NCI-H1048 (cell line): ENCODE measurements at regions not wholly inside any gene's neighbourhood (a gene's known extent, or its start where the extent isn't known, plus 50 kb on each side); places are given as distances from the start of the nearest gene placed in this dataset.
"Not testable (repeated sequence)": the region's sequence is repeated elsewhere in the genome, so short reads cannot be mapped to it uniquely, and the experiment has no call there.

Experiments used
- DNase-seq: peaks from one replicate; lab custom pipeline; 2025; lab: John Stamatoyannopoulos, UW

DNA sequence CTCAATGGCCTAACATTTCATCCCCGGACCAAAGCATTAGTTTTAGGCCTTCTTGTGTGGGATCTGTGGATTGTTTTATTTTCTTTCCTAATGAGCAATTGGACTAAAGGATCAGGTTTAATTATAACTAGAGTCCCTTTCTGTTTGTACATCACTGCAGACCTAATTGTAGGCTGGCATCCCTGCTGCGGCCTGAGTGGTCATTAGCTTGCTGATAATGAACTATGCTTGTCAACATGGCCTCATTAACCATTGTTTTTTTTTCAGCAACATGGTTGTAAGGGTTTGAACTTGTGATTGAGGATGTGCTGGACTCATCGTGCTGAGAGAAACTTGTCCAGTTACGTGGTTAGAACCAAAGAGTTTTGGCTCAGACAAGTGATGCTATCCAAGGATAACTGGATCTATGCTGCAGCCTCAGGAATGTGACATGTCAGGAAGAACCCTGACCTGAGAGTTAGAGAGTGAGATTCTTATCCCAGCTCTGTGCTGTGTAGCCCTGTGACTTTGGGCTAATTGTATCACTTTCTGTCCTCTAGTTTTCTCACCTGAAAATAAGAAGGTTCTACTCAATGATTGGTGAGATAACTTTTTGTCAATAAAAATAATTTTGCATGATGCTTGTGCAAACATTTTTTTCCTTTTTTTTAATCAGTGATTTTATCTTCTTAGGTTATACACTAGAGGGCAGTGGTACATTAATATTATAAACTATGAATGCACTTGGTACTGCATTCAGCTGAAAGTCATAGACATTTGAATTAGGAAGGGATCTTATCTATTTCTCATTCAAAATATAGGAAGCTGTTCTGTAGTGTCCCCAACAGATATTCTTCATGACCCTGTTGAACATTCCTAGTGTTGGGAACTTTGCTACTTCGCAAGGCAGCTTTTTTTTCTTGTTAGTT lies 140.9 kb downstream of the RNF144B start:
- no peak for DNase-seq

DNA sequence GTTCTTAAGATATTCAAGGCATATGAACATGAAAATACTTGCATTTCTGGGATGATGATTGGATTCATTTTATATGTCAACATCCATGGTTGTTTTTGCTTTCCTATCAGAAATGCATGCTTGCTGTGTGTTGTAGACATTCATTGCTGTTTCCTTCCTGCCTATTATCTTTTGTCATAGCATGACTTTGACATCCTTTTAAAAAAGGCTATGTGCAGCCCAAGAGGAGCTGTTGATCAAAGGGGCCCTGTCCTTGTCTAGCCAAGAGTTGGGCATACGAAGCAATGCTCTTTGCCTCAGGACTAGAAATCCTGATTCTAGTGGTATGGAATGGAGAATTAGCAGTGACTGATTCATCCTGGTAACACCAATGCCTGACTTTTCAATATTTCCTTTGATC lies 143.1 kb downstream of the RNF144B start:
- no peak for DNase-seq

DNA sequence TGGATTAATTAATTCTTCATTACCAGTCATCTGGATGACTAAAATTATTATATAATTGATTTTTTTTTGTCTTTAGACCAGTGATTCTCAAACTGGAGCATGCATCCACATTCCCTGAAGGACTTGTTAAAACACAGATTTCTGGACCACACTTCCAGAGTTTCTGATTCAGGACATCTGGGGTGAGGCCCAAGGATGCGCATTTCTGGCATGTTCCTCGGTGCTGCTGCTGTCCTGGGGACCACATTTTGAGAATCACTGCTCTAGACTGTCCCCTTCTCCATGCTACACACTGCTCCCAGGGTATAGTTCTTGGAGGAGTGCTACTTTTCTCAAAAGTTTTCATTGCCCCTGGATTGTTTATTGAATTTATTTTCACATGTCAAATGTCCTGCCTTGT lies 145.0 kb downstream of the RNF144B start:
- DNase-seq, result no peak

DNA sequence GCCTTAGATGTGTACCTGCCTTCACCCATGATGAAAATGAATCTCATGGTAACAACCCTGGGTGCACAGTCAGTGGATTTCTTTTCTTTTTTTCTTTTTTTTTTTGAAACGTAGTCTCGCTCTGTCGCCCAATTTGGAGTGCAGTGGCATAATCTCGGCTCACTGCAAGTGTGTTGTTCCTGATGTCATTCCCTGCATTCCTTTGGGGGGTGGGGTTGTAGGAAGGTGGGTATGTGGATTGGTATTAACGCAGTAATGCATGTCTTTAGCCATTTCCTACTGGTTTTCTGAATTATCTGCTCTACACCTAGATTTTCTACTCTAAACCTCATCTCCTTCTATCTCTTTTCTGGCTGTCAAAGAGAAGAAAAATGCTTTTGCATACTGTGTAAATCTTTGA lies 146.6 kb downstream of the RNF144B start:
- no peak for DNase-seq

DNA sequence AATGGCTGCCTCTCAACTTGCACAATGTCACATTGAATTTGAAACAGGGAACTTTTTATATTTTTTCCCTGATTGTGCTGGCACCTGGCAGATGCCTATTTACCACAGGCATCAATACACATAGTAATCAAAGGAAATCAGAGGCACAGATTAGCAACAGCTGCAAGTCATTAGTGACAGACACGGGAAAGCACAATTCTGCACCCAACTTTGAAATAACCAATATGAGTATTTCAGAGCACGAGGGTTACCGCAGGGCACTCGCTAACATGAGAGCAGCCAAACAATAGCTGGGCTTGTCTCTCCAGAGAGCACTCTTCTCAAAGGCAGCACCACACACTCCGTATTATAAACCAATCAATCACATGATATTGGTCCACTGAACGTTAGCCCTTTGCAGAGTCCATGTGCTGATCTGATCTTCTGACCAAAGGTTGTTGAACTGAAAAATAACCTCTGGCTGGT lies 149.5 kb downstream of the RNF144B start:
- DNase-seq, result no peak

DNA sequence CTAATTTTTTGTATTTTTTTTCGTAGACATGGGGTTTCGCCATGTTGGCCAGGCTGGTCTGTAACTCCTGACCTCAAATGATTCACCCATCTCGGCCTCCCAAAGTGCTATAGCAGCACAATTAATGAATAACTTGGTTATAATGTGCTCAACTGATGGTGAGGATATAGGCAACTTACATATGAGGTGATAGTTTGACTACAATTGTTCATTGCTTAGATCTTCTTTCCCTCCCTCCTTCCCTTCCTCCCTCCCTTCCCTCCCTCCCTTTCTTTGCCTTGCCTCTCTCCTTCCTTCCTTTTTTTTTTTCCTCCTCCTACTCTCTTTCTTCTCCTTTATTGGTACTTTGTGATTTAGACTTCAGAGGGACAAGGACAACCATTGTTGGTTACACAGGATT lies 151.2 kb downstream of the RNF144B start:
- DNase-seq, result no peak

DNA sequence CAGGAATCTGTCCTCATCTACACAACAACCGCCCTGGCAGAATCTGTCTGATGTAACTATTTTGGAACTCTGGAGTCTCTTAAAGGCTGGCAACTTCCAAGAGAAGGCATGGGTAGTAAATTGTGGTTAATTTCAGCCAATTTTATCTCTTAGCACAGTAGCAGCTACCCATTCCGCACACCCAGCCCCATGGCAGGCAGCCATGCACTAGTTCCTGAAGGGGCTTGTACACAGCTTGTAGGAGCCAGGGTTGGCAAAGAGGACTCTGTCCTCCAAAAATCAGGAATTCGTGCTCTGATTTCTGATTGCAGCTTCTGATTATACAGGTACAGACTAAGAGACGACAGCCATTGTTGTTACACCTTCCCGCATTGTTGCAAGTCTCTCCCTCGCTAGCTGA lies 155.9 kb downstream of the RNF144B start:
- DNase-seq, result no peak

DNA sequence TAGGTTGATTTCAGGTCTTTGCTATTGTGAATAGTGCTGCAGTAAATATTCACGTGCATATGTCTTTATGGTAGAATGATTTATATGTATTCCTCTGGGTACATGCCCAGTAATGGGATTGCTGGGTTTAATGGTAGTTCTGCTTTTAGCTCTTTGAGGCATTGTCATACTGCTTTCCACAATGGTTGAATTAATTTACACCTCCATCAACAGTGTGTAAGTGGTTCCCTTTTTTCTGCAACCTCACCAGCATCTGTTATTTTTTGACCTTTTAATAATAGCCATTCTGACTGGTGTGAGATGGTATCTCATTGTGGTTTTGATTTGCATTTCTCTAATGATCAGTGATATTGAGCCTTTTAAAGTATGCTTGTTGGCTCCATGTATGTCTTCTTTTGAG lies 158.0 kb downstream of the RNF144B start:
- DNase-seq, result not testable (repeated sequence)

DNA sequence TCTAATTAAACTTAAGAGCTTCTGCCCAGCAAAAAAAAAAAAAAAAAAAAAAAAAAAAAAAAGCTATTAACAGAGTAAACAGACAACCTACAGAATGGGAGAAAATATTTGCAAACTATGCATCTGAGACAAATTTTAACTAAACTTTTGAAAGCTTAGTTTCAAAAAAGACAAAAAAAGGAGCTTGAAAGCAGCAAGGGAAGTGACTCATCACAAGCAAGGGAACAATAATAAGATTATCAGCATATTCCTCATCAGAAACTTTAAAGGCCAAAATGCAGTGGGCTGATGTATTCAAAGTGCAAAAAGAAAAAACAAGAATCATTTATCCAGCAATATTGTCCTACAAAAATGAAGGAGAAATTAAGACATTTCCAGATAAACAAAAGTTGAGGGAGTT lies 158.6 kb downstream of the RNF144B start:
- DNase-seq, result no peak

DNA sequence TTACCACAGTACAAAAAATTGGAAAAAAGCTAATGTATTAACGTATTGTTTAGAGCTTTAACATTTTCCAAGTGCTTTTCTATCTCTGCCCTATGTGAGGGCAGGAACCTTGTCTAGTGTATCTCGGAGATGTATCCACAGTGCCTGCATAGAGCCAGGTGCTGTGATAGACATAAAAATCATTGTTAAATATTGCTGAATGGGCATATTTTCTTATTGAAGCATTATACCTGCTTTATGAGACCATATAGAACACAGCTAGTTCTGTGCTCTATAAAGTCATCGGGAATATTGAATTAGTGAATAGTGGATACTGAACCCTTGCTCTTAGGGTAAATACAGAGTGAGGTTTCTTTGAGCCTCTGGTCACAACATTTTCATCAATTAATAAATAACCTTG lies 163.0 kb downstream of the RNF144B start:
- DNase-seq, result no peak

DNA sequence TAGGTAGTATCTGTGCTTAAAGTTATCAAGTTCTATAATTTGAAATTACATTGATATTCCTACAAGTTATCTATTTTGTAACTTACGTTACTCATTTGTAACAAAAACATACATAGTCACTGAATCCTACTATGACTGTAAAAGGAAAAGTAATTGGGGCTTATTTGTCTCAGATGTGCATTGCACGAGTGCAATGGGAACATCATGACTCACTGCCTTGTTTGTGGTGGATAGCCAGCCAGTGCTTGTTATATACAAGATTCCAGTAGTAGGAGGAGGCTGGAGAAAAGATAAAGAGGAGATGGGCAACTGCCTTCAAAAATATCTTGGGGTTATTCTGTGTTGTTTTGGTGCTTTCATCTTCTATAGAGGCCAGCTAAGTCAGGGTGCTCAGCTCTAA lies 164.1 kb downstream of the RNF144B start:
- no peak for DNase-seq

DNA sequence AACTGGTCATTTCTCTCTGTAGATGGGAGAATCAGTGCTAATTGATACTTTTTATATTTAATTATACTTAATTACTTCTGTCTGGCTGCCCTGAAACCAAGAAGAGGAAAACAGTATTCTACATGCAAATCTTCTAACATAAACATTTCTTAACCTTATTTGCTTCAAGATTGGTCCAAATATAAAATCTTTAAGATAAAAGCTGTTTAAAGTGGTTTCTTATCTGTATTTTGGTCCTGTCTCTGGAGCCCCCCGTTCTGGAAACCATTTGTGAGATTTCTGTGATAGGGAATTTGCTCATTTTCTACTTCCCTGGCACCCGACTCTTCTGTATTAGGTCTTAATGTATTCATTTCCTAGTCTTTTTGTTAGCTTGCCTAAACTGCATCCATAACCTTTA lies 168.6 kb downstream of the RNF144B start:
- no peak for DNase-seq

DNA sequence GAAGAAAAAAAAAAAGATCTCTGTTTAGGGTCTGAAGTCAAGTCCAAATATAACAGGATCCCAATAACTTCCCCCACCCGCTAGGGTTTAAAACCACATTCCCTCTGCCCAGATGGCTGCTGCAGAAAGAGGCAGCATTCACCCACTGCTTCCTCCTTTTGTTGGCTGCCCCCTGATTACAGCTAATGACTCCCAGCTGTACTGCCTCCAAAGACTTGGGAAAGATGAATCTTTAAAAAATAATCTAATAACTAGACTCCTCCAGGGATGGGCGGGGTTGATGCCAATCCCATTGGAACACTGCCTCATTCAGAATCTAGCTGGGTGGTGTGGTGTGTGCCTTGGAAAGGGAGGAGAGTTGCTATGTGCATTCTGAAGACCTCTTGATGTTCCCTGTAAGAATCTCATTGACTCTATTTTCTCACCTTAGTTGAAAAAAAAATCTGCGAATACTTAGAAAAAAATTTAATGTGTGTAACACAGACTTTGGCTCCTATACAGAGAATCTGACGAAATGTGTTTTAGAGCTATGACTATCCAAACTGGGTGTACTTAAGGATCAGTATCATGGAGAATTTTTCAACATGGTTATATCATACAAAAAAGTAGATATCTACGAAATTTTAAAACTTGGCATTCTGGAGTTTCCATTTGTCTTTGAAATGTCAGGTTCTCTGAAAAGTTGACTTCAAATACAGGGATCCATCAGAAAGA lies 174.0 kb downstream of the RNF144B start:
- DNase-seq, result no peak

DNA sequence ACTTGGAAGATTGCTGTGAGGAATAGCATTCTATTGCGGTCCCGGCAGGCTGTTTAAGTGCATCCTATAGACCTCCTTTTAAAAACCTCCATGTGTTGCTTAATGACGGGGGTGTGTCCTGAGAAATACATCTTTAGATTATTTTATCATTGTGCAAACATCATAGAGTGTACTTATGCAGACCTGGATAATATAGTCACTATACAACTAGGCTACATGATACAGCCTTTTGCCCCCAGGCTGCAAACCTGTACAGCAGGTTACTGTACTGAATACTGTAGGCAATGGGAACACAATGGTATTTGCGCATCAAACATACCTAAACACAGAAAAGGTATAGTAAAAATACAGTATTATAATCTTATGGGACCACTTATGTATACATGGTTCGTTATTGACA lies 175.6 kb downstream of the RNF144B start:
- DNase-seq, result no peak

DNA sequence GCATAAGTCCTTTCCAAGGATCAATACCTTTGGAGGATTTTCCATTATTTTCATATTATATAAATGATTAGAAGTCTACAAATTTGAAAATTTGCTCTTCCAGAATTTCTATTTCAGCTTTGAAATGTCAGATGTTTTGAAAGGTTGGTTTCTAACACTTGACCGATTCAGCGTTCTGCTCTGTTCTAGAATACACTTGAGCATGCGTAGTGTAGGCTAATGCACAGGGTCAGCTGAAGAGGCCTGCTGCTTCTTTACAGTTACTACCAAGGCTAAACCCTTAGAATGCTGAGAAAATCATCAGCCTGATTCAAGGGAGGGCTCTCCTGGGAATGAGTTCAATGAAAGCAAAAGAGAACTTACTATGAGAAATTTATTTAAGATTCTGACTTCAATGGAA lies 177.6 kb downstream of the RNF144B start:
- no peak for DNase-seq

DNA sequence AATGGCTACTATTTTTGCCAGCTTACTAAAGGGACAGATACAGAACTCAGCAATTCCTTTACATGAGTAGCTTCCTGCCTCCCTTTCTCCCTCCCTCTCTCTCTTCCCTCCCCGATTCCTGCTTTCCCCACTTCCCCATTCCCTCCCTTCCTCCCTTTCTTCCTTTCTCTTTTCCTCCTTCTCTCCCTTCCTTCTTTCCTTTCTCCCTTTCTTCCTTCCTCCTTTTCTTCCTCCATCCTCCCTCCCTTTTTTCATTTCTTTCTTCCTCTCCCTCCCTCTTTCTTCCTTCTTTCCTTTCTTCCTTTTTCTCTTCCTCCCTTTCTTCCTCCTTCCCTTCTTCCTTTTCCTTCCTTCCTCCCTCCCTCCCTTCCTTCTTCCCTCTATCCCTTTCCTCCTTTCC lies 178.1 kb downstream of the RNF144B start:
- DNase-seq, result no peak

DNA sequence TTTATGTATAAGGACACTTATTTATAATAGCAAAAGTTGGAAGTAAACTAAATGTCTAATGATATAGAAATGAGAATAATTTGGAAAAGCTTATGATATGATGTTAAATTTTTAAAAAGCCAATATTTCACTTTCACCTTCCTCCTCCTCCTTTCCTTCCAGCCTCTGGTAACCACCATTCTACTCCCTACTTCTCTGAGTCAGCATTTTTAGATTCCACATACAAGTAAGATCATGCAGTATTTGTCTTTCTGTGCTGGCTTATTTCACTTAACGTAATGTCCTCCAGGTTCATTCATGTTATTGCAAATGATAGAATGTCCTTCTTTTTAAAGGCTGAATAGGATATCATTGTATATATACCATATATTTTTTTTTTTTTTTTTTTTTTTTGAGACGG lies 180.2 kb downstream of the RNF144B start:
- DNase-seq, result no peak

DNA sequence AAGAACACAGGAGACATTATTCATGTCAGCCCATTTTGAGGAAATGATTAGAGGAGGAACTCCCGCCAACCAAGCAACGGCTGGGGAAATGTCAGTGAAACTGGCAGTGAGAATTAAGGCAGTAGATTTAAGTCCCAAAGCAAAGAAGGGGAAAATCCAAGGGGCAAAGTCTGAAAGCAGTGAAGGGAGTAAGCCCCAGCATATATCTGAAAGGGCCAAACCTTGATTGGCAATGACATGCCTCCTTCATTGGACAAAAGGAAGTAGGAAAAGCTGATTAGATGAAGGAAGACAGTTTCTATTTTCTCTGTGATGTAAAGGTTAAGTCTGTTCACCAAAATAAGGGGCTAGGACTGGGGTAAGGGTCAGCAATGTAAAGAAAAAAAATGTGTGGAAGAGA lies 190.3 kb downstream of the RNF144B start:
- DNase-seq, result no peak

DNA sequence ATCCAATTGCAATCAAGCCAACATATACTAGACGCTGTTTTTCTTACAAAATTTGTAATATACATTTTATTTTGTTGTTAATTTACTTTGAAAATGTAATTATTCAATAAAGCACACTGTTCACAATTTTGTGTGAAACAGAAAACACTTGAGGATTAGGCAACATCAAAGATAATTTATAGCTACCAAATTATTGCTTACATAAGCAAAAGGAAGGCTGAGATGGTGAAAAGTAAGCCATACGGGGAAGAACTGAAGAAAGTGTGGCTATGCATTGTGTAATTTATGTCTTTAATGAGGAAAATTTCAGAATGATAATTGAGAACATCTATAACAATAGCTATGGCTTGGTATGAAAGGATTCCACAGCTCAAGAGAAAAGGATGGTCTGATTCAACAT lies 192.0 kb downstream of the RNF144B start:
- DNase-seq, result no peak

DNA sequence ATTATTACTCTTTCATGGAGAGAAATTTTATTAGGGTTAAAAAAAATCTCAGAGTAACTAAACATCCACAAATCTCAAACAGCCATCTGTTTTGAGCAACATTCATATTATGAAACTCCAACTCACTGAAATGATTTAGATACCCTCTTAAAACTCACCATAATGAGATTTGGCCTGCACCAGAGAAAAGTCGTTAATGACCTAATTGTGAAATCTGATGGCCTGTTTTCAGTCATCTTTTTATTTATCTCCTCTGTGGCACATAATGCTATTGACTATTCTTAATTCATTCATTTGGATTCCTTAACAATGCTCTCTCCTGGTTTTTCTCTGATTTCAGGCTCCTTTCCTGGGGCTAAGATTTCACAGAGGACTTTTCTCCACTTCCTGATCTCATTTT lies 192.7 kb downstream of the RNF144B start:
- DNase-seq, result no peak

DNA sequence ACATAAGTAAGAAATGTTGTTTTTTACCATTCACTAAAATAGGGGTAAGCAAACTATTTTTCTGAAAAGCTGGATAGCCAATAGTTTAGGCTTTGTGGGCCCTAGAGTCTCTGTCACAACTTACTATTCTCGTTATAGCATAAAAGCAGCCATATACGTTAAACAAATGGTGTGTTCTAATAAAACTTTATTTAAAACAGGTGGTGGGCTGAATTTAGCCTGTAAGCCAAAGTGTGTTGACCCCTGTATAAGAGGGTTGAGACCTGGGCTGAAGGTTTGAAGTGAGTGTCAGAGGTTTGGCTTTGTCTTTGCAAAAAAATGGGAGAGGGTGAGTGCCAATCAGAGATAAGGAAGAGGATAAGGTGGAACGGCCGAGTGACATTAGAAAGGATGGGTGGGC lies 197.2 kb downstream of the RNF144B start:
- no peak for DNase-seq

DNA sequence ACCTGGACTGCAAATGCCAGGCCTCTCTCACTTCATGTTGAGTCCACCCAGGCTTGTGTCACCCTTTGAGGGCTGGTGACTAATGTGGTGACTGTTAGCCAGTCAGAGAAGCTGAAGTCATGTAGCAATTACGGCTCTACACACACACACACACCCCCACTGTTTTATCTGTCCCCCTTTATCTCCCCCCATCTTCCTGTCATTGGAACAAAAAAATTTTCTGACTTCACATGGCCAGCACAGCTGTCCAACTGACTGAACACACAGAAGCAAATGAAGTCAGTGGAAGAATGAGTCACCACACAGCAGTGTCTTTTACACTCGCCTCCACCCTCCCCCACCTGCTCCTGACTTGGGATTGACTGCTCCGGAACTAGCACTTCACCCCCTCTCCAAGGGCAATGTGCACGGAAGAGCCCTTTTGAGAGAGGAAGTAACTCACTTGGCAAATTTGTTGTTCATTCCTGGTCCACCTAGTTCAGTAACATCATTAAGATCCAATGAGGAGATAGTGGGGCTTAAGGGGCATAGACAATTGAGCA lies 198.0 kb downstream of the RNF144B start:
- no peak for DNase-seq

DNA sequence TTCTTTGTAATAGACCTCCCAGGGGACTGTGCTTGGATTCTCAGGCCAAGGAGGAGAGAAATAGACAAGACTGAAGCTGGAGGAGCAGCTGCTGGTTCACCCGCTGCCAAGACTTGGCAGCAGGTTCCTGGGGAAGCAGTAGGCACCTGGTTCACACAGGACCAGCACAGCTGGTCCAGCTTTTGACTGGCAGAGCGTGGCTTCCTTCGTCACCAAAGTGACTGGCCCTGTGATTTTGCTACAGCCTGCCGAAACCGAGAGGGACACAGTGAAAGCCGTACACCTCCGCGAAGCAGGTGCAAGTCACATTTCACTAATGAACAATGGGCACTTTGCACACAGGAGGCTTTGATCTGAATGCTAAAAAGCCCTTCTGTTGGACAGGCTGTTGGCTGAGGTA lies 199.0 kb downstream of the RNF144B start:
- DNase-seq, result no peak
